H1 (cell line): ENCODE measurements at regions not wholly inside any gene's neighbourhood (a gene's known extent, or its start where the extent isn't known, plus 50 kb on each side); places are given as distances from the start of the nearest gene placed in this dataset.

Source experiments
- CTCF ChIA-PET: fragments of 300-600 bp; sonication (Branson Sonifier 250); formaldehyde crosslinking; loops from one replicate; lab custom pipeline; 2021; ENCODE audit not compliant: partially characterized antibody; lab: Charles Lee
- POLR2A ChIA-PET: fragments of 300-600 bp; sonication (Branson Sonifier 250); formaldehyde crosslinking; loops from one replicate; lab custom pipeline; 2021; ENCODE audit warnings: inconsistent platforms; ENCODE audit not compliant: partially characterized antibody; lab: Charles Lee
- DNase-seq, 2 experiments: peaks; one replicate each; pipeline versions ENCODE4 v3.0.0 to v3.0.0-alpha.2; 2010 to 2022; ENCODE audit warnings: low spot score in 2 of 2, low read depth in 1 of 2, mixed read lengths in 1 of 2
- FAIRE-seq: peaks from 2 replicates; lab custom pipeline; 2011; peaks lifted over from hg19 to GRCh38; lab: Jason Lieb, UNC
- H2AFZ ChIP-seq: 2 replicates; pipeline ENCODE4 v1.8.1; 2012; ENCODE audit warnings: low read length, inconsistent platforms
- H2AK5ac ChIP-seq: 2 replicates; pipeline ENCODE4 v1.6.1; 2013; ENCODE audit warnings: low read depth, low read length
- H2BK120ac ChIP-seq: replicated peaks from 2 replicates; pipeline ENCODE3; 2013; ENCODE audit warnings: low read depth, low read length, inconsistent platforms
- H2BK12ac ChIP-seq: 2 replicates; pipeline ENCODE4 v1.6.1; 2013; ENCODE audit warnings: low read depth, low read length
- H2BK15ac ChIP-seq: 2 replicates; pipeline ENCODE4 v1.6.1; 2013; ENCODE audit warnings: low read length
- H2BK20ac ChIP-seq: 2 replicates; pipeline ENCODE4 v1.6.1; 2013; ENCODE audit warnings: low read length
- H2BK5ac ChIP-seq: 2 replicates; pipeline ENCODE4 v1.6.1; 2013; ENCODE audit warnings: low read depth, low read length
- H3K14ac ChIP-seq: 2 replicates; pipeline ENCODE4 v1.6.1; 2013; ENCODE audit warnings: inconsistent platforms; ENCODE audit not compliant: insufficient read length
- H3K18ac ChIP-seq: 2 replicates; pipeline ENCODE4 v1.6.1; 2013; ENCODE audit warnings: low read length; ENCODE audit errors: extremely low read depth
- H3K23ac ChIP-seq: 2 replicates; pipeline ENCODE4 v1.6.1; 2013; ENCODE audit warnings: inconsistent platforms; ENCODE audit not compliant: insufficient read length
- H3K23me2 ChIP-seq: 2 replicates; pipeline ENCODE4 v1.6.1; 2013; ENCODE audit warnings: low read depth, low read length
- H3K27ac ChIP-seq: 2 replicates; pipeline ENCODE4 v1.6.1; 2011; ENCODE audit warnings: low read depth, low read length, inconsistent platforms
- H3K27me3 ChIP-seq, 4 experiments: replicated peaks in 1 of 4; 1 replicate in 1 of 4; 2 replicates in 3 of 4; pipeline versions ENCODE4 v1.6.1 to v1.8.1; 2011 to 2013; ENCODE audit warnings: low read length in 3 of 4, mild to moderate bottlenecking in 3 of 4, inconsistent platforms in 2 of 4, mixed read lengths in 2 of 4, moderate library complexity in 1 of 4; ENCODE audit not compliant: control insufficient read depth in 3 of 4, insufficient read depth in 3 of 4; ENCODE audit errors: extremely low read depth in 1 of 4
- H3K36me3 ChIP-seq, 4 experiments: 2 replicates each; pipeline versions ENCODE4 v1.6.1 to v1.8.1; 2011 to 2013; ENCODE audit warnings: mild to moderate bottlenecking in 4 of 4, low read length in 3 of 4, moderate library complexity in 2 of 4, control low read depth in 1 of 4, inconsistent platforms in 1 of 4; ENCODE audit not compliant: insufficient read depth in 4 of 4, control insufficient read depth in 2 of 4
- H3K4ac ChIP-seq: replicated peaks from 2 replicates; pipeline ENCODE3; 2013; ENCODE audit warnings: low read length, low read depth, mixed read lengths, inconsistent platforms; ENCODE audit not compliant: insufficient read length
- H3K4me1 ChIP-seq, 4 experiments: replicated peaks in 1 of 4; 1 replicate in 1 of 4; 2 replicates in 3 of 4; pipeline versions ENCODE4 v1.6.1 to v1.8.1; 2011 to 2013; ENCODE audit warnings: low read length in 3 of 4, inconsistent platforms in 2 of 4, mixed read lengths in 1 of 4; ENCODE audit not compliant: insufficient read depth in 4 of 4, control insufficient read depth in 3 of 4
- H3K4me2 ChIP-seq, 2 experiments: 2 replicates each; pipeline versions ENCODE4 v1.6.1 to v1.8.1; 2011 to 2013; ENCODE audit warnings: low read depth in 2 of 2, low read length in 2 of 2, control low read depth in 1 of 2, inconsistent platforms in 1 of 2, mild to moderate bottlenecking in 1 of 2; ENCODE audit not compliant: insufficient read depth in 1 of 2
- H3K4me3 ChIP-seq, 4 experiments: fragments of 200-600, 300-600 bp in 1 of 4; sonication (generic), shearing (Covaris generic), sonication (Bioruptor Twin) in 1 of 4; 2 replicates each; pipeline versions ENCODE4 v1.5.1 to v1.8.1; 2011 to 2016; ENCODE audit warnings: low read length in 4 of 4, low read depth in 3 of 4, control low read depth in 2 of 4, inconsistent platforms in 2 of 4, mild to moderate bottlenecking in 2 of 4, mixed read lengths in 1 of 4, moderate library complexity in 1 of 4; ENCODE audit not compliant: insufficient read depth in 2 of 4; ENCODE audit errors: extremely low read depth in 1 of 4
- H3K56ac ChIP-seq: replicated peaks from 2 replicates; pipeline ENCODE3; 2013; ENCODE audit warnings: low read depth, mild to moderate bottlenecking, mixed read lengths, low read length, inconsistent platforms; ENCODE audit not compliant: insufficient read length
- H3K79me1 ChIP-seq: 2 replicates; pipeline ENCODE4 v1.6.1; 2013; ENCODE audit warnings: low read depth, low read length, control low read depth
- H3K79me2 ChIP-seq, 2 experiments: 2 replicates each; pipeline versions ENCODE4 v1.6.1 to v1.8.1; 2012 to 2013; ENCODE audit warnings: low read length in 2 of 2, mild to moderate bottlenecking in 2 of 2, inconsistent platforms in 1 of 2; ENCODE audit not compliant: insufficient read depth in 2 of 2, control insufficient read depth in 1 of 2
- H3K9ac ChIP-seq, 4 experiments: replicated peaks in 1 of 4; 1 replicate in 1 of 4; 2 replicates in 3 of 4; pipeline versions ENCODE4 v1.6.1 to v1.8.1; 2011 to 2013; ENCODE audit warnings: low read depth in 3 of 4, low read length in 3 of 4, control low read depth in 2 of 4, mild to moderate bottlenecking in 2 of 4, moderate library complexity in 2 of 4, inconsistent platforms in 1 of 4; ENCODE audit errors: extremely low read depth in 1 of 4
- H3K9me3 ChIP-seq, 2 experiments: 2 replicates each; pipeline versions ENCODE4 v1.6.1 to v1.8.1; 2012 to 2013; ENCODE audit warnings: mild to moderate bottlenecking in 2 of 2, moderate library complexity in 2 of 2, control low read depth in 1 of 2, inconsistent platforms in 1 of 2, low read depth in 1 of 2, low read length in 1 of 2, mixed read lengths in 1 of 2; ENCODE audit not compliant: insufficient read depth in 2 of 2
- H4K20me1 ChIP-seq, 2 experiments: replicated peaks in 1 of 2; 2 replicates each; pipeline versions ENCODE3 to v1.8.1; 2011 to 2013; ENCODE audit warnings: inconsistent platforms in 2 of 2, low read length in 2 of 2, mild to moderate bottlenecking in 1 of 2; ENCODE audit not compliant: insufficient read depth in 2 of 2, control insufficient read depth in 1 of 2
- H4K5ac ChIP-seq: 2 replicates; pipeline ENCODE4 v1.6.1; 2013; ENCODE audit warnings: low read length, low read depth, mixed read lengths, inconsistent platforms; ENCODE audit not compliant: insufficient read length
- H4K8ac ChIP-seq: 2 replicates; pipeline ENCODE4 v1.8.0; 2013; ENCODE audit warnings: mild to moderate bottlenecking, moderate library complexity, low read length, inconsistent platforms; ENCODE audit not compliant: insufficient read depth; ENCODE audit errors: extremely low read depth
- H4K91ac ChIP-seq: replicated peaks from 2 replicates; pipeline ENCODE3; 2013; ENCODE audit warnings: low read length, mixed read lengths, inconsistent platforms; ENCODE audit not compliant: insufficient read length
- CHD2 ChIP-seq: IDR thresholded peaks from 2 replicates; pipeline ENCODE4 v1.6.1; 2012; ENCODE audit warnings: low read length, improper control_type of control experiment
- EP300 ChIP-seq, 2 experiments: IDR thresholded peaks; 1 replicate in 1 of 2; 2 replicates in 1 of 2; pipeline ENCODE4 v1.6.1; 2011 to 2012; ENCODE audit warnings: low read depth in 2 of 2, low read length in 2 of 2, mild to moderate bottlenecking in 2 of 2, borderline replicate concordance in 1 of 2, inconsistent platforms in 1 of 2, moderate library complexity in 1 of 2
- GABPA ChIP-seq: IDR thresholded peaks from 2 replicates; pipeline ENCODE4 v1.6.1; 2011; ENCODE audit warnings: mild to moderate bottlenecking, low read length, moderate library complexity, borderline replicate concordance; ENCODE audit not compliant: insufficient read depth
- GTF2F1 ChIP-seq: IDR thresholded peaks from 2 replicates; pipeline ENCODE4 v1.6.1; 2012; ENCODE audit warnings: low read depth, low read length, improper control_type of control experiment, borderline replicate concordance
- HDAC6 ChIP-seq: IDR thresholded peaks from one replicate; pipeline ENCODE4 v1.7.1; 2012; ENCODE audit warnings: low read depth, mild to moderate bottlenecking, inconsistent platforms, low read length, moderate library complexity
- JUN ChIP-seq: IDR thresholded peaks from 2 replicates; pipeline ENCODE4 v1.6.1; 2011; ENCODE audit warnings: low read depth, mild to moderate bottlenecking, improper control_type of control experiment, low read length
- KDM5A ChIP-seq: fragments of 200-600 bp; IDR thresholded peaks from 2 replicates; pipeline ENCODE4 v1.7.1; 2012; ENCODE audit warnings: mild to moderate bottlenecking, low read length, inconsistent platforms, mixed read lengths
- NANOG ChIP-seq: IDR thresholded peaks from 2 replicates; pipeline ENCODE4 v1.6.1; 2011; ENCODE audit warnings: low read length, low read depth, mild to moderate bottlenecking, inconsistent platforms; ENCODE audit not compliant: insufficient read depth, poor library complexity, severe bottlenecking
- POU5F1 ChIP-seq: IDR thresholded peaks from 2 replicates; pipeline ENCODE4 v1.6.1; 2011; ENCODE audit warnings: low read depth, mild to moderate bottlenecking, low read length, moderate library complexity
- RAD21 ChIP-seq, 2 experiments: IDR thresholded peaks in 1 of 2; conservative IDR thresholded peaks in 1 of 2; 2 replicates each; pipeline ENCODE4 v1.6.1; 2011; ENCODE audit warnings: low read depth in 2 of 2, low read length in 2 of 2, improper control_type of control experiment in 1 of 2, inconsistent platforms in 1 of 2, mild to moderate bottlenecking in 1 of 2, moderate library complexity in 1 of 2
- RXRA ChIP-seq: IDR thresholded peaks from 2 replicates; pipeline ENCODE4 v1.6.1; 2011; ENCODE audit warnings: low read depth, mild to moderate bottlenecking, low read length, moderate library complexity; ENCODE audit not compliant: insufficient read depth
- SP1 ChIP-seq: IDR thresholded peaks from 2 replicates; pipeline ENCODE4 v1.6.1; 2011; ENCODE audit warnings: low read depth, low read length
- SP2 ChIP-seq: IDR thresholded peaks from 2 replicates; pipeline ENCODE4 v1.6.1; 2012; ENCODE audit warnings: mild to moderate bottlenecking, low read length, inconsistent platforms
- TCF12 ChIP-seq: IDR thresholded peaks from 2 replicates; pipeline ENCODE4 v1.6.1; 2011; ENCODE audit warnings: low read depth, mild to moderate bottlenecking, low read length
- YY1 ChIP-seq: IDR thresholded peaks from 2 replicates; pipeline ENCODE4 v1.6.1; 2011; ENCODE audit warnings: low read depth, mild to moderate bottlenecking, low read length
- WGBS, 2 experiments: shearing (Covaris generic) in 1 of 2; methylation state at CpG; one replicate each; pipeline versions ENCODE4 v1.1.6 to v1.1.7; 2013 to 2015; ENCODE audit warnings: low lambda C conversion rate in 2 of 2, mixed read lengths in 2 of 2, inconsistent platforms in 1 of 2, low coverage in 1 of 2, missing lambda C conversion rate in 1 of 2; ENCODE audit not compliant: insufficient replicate concordance in 2 of 2, insufficient coverage in 1 of 2, insufficient read length in 1 of 2; ENCODE audit errors: extremely low coverage in 1 of 2, missing lambda C conversion rate in 1 of 2; 5-methylcytosine and 5-hydroxymethylcytosine counted together

GRCh38 chr2:109679225-109679624 is 65.1 kb downstream of the SOWAHC start:
- H3K4me2 ChIP-seq: no peak overlapping the region
- DNase-seq (no peak), FAIRE-seq (no peak)
- ChIA-PET POLR2A (no interaction called here), CTCF (interaction anchor here (1.5 kb wide), 1 partner anchor 11 kb away, joined by 5 read pairs; no protein-coding TSS in a partner anchor)
- H4K5ac ChIP-seq: no peak overlapping the region
- H3K9ac ChIP-seq: no peak overlapping the region
- no peaks in the 10 kb centered on the region for H4K20me1 ChIP-seq
- no peak overlapping the region for H2BK5ac ChIP-seq
- no peak overlapping the region for H3K4me3 ChIP-seq
- WGBS, 2 experiments: 94% methylated on average over 3 of the region's 3 CpGs; no CpG with 5 or more reads in 1 of the 2 experiments
- no peak overlapping the region for H2BK12ac ChIP-seq
- H3K4me1 ChIP-seq: no peaks in the 10 kb centered on the region
- no peak overlapping the region for H2BK15ac ChIP-seq
- H2BK20ac ChIP-seq: no peak overlapping the region
- H3K79me2 ChIP-seq: no peaks in the 10 kb centered on the region
- H3K18ac ChIP-seq: no peak overlapping the region
- no peaks in the 10 kb centered on the region for H3K36me3 ChIP-seq
- no peak overlapping the region for H3K56ac ChIP-seq
- no peak overlapping the region for H3K23ac ChIP-seq
- H4K91ac ChIP-seq: no peak overlapping the region
- H3K4ac ChIP-seq: no peak overlapping the region
- H3K14ac ChIP-seq: no peak overlapping the region
- H3K79me1 ChIP-seq: no peaks in the 10 kb centered on the region
- no peaks in the 10 kb centered on the region for H3K23me2 ChIP-seq
- H2AFZ ChIP-seq: 0 out of 2 replicates have a peak overlapping the region, but pooled peaks have one; percentile 57
- no peak overlapping the region for H2BK120ac ChIP-seq
- H3K27ac ChIP-seq: no peak overlapping the region
- no peak overlapping the region for H2AK5ac ChIP-seq
- H4K8ac ChIP-seq: no peak overlapping the region
- no peaks in the 10 kb centered on the region for H3K9me3 ChIP-seq
- no peaks in the 10 kb centered on the region for H3K27me3 ChIP-seq
- no peak for TF ChIP-seq HDAC6
- no peak for TF ChIP-seq RAD21 (IDR thresholded peaks at IDR 0.05 in 1 of 2, conservative IDR thresholded peaks at IDR 0.05 in 1 of 2; ENCODE audit: low read depth in 2 of 2, low read length in 2 of 2)
- no peak for TF ChIP-seq GABPA
- no peak for TF ChIP-seq KDM5A
- TF ChIP-seq NANOG: no peak
- TF ChIP-seq RXRA: no peak
- TF ChIP-seq SP2: no peak
- no peak for TF ChIP-seq POU5F1
- TF ChIP-seq JUN: no peak
- no peak for TF ChIP-seq SP1
- no peak for TF ChIP-seq TCF12
- no peak for TF ChIP-seq EP300 (IDR thresholded peaks at IDR 0.05; ENCODE audit: borderline replicate concordance in 1 of 2, low read depth in 2 of 2, low read length in 2 of 2)
- no peak for TF ChIP-seq GTF2F1
- no peak for TF ChIP-seq CHD2
- TF ChIP-seq YY1: no peak
